KG1 (cell line): ENCODE measurements at regions not wholly inside any gene's neighbourhood (a gene's known extent, or its start where the extent isn't known, plus 50 kb on each side); places are given as distances from the start of the nearest gene placed in this dataset.

Source experiments
- DNase-seq: peaks from one replicate; lab custom pipeline; 2025; lab: John Stamatoyannopoulos, UW

- no peak for DNase-seq
Observed at GRCh38 chr1:36644556-36644955, 161.8 kb upstream of the CSF3R start.

DNA sequence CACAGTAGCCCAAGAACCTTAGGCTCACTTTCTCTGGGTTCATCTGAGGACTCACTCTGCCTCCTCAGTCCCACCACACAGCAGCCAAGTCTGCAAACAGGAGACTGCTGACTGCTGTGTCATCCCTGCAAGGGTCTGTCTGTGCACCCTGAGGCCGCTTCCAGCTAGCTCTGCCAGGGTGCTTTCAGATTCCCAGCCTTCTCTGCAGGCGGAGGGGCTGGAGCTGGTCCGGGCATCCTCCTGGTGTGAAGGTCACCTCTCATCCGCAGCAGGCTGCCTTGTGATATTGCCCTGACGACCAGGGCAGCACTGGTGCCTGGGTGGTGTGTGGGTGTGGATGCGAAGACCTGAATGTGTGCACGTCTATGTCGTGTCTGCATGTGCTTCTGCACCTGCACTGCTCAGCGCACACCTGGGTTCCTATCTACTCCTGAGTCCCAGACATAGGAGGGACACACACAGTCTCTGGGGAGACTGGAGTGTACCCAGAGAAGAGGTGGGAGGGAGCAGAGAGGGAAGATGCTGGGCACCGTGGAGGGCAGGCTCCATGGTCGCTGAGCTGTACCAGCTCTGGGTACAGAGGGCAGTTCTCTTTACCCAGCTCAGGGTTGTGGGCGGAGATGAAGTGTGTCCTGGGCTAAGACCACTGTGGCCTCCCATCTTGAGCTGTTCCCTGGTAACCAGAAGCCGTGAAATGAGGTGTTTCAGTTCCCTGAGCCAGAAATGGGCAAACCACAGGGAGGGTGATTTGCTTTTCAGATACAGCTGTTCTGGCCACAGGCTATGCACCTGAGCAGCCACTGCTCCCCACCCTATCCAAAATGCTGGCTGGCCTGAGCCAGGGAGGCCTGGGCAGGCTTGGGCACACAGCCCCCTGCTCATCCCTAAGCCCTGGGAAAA is 160.9 kb upstream of the CSF3R start:
- DNase-seq = no peak

GRCh38 chr1:36642802-36643201 is 160.1 kb upstream of the CSF3R start:
- no peak for DNase-seq

DNA sequence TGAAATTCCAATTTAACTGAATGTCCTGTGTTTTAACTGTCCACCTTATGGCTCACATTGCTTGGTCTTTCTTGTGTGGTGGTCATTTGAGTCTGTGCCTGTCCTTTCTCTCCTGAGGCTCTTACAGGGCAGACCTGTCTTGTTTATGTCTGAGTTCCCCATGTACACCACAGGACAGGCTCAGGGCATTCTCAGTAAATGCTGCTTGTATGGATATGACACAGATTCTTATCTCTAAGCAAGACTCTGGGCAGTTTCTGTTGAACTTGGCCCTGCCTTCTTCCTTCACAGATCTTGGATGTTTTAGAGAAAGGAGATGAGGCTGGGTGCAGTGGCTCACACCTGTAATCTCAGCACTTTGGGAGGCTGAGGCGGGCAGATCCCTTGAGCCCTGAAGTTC is 159.1 kb upstream of the CSF3R start:
- DNase-seq = no peak

- no peak for DNase-seq
Observed at GRCh38 chr1:36639461-36639860, 156.7 kb upstream of the CSF3R start.

- no peak for DNase-seq
Observed at GRCh38 chr1:36638268-36638667, 155.6 kb upstream of the CSF3R start.

DNA sequence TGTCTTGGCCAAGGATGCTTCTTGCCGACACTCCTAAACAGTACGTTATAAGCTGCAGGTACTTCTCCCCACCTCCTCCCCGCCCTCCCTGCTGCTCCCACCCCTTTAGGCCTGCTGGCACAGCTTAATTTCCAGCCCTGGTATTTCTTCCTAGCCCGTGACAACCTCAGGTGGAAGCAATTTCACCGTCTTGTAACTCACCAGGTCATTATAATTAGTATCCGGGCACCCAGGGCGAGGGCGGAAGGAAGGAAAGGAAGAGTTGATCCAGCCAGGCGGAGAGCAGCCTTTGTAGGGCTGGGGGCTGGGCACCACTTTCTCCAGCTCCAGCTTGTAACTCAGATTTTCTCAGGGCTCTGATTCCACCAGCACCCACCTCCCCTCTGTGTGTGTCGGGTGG is 153.5 kb upstream of the CSF3R start:
- DNase-seq = no peak

DNA sequence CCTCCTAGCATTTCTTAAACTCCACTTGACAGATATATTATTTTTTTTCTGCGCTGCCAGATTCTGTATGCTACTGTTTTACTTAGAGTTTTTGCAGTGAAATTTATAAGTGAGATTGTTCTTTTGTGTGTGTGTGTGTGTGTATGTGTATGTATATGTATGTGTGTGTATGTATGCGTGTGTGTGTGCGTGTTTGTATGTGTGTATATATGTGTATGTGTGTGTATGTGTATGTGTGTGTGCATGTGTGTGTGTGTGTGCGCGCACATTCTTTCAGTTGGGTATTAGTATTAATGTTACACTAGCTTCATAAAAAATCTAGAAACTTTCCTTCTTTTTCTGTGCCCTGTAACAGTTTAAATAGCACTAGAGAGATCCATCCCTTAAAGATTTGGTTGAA is 152.6 kb upstream of the CSF3R start:
- DNase-seq = no peak

GRCh38 chr1:36628804-36629203 is 146.1 kb upstream of the CSF3R start:
- no peak for DNase-seq

DNA sequence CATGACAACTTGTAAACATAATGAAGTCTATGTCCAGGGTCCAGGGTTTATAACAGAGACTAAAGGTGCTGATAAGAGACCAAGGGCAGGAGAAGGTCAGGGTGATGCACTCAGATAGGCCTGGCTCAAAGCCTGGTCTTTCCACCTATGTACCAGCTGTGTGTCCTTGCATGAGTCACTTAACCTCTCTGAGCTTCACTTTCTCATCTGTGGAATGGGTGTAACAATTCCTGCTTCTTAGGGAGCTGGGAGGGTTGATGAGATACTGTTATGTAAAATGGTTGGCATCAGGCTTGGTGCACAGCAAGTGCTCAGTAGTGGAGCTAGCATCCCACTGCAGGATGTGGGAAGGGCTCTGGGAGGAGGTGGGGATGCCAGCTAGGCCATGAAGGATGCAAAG is 143.7 kb upstream of the CSF3R start:
- DNase-seq = no peak

DNA sequence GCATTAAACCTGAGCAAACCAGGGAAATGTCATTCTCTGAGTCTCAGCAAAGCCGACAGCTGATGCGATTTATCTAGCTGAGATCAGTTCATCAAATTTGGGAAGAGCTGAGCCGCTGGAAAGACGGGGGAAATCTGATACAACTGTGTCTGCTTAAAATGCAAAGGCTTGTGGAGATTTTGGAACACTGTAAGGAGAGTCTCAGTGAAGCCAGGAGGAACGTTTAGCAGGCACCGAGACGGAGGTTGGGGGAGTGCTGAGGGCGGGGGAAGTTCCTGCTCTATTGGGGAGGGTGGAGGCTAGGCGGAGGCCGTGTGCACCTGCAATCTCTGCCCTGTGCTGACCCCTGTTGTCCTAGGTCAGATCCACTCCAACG is 143.2 kb upstream of the CSF3R start:
- no peak for DNase-seq

DNA sequence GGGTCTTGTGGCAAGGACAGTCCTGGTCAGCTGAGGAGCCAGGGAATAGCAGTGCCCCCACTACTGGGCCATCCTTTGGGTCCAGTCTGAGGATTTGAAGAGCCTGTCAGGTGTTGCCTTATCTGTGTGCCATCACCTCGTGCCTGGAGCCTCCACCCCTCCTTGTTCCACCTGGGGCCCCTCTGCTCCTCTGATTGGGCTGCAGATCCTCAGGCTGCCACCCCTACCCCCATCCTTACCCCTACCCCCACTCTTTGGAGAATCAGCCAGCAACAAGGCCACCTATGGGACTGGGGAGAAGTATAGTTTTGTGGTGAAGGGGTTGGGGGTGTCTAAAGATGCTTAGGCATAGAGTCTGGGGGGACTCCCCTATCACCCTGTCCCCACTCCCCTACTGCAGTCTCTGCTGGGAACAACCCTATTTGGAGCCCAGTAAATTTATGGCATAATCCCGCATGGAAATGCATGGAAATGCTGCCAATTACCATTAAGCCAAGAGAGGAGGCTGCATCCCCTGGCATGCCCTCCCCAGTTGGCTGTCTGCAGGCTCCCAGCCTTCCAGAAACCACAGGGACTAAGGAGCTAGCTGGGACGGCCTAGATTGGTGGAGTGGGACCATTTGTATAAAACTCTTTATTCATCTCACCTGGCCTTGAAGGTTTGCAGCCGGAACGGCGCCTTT is 142.7 kb upstream of the CSF3R start:
- DNase-seq = no peak

DNA sequence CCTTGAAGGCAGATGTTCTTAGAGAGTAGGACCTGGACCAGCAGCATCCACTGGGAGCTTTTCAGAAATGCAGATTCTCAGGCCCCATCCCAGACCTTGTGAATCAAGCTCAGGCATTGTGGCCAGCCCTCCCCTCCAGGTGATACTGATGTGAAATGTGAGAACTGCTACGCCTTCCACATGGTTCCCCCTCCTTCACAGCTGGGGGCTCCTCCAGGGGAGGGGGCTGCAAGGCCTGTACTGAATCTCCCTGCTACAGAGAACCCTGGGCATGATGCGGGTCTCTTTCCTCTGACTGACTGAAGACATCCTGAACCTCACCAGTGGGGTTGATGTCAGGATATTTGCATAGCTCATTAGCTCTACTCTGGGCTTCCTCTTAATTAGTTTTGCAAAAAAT is 141.8 kb upstream of the CSF3R start:
- DNase-seq = no peak

DNA sequence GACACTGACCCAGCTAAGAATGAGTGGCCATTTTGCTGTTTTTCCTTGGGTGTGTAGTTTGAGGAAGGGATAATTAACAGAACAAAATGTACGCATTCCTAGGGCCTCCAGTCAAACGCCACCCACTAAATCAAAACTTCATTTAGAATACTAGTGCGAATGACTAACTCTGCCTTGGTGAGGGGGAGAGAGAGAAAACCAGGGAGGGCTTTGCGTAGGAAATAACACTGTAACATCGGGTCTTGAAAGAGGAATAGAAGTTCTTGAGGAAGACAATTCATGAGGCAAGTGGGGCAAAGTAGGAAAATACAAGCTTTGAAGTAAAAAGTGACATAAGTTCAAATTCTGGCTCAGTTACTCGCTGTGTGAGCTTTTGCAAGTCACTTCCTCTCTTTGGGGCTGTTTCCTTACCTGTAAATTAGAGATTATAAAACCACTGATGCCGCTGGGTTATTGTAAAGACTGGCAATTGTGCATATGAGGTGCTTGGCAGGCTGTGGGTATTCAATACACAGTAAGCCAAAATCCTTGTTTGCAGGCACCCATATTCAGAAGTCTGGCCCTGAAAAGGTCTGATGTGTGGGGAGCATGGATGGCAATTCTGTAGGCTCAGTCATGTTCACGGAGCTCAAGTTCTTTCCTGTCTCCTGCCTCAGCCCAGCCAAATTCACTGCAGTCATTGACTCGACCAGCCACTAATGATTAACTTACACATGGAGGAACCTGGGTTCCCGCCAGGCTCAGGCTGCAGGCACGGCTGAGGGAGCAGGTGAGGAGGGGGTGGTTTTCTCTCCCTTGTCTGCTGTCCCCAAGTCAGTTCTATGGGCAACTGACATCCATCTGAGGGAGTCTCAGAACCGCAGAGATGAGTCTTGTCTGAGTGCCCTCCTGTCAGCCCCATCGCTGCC is 140.3 kb upstream of the CSF3R start:
- peak; percentile 2 for DNase-seq

- DNase-seq = no peak
Observed at GRCh38 chr1:36621531-36621930, 138.8 kb upstream of the CSF3R start.

GRCh38 chr1:36620142-36620541 is 137.4 kb upstream of the CSF3R start:
- no peak for DNase-seq

DNA sequence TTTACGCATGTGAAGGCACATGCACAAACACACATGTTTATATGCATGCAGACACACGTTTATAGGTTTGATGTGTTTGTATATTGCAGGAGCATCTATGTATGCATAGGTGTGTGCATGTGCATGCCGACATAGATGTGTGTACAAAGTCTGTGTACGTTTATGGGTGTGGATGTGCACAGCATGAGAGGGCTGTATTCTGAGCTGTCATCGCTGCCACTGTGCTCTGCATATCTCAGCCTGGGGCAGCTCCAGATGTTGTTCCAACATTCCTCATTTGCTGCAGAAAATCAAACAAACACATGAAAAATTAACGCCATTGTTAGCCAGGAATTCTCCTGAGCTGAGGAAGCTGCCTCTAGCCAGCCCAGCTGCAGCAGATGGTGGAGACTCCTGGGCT is 132.3 kb upstream of the CSF3R start:
- no peak for DNase-seq

GRCh38 chr1:36614571-36614970 is 131.9 kb upstream of the CSF3R start:
- no peak for DNase-seq

DNA sequence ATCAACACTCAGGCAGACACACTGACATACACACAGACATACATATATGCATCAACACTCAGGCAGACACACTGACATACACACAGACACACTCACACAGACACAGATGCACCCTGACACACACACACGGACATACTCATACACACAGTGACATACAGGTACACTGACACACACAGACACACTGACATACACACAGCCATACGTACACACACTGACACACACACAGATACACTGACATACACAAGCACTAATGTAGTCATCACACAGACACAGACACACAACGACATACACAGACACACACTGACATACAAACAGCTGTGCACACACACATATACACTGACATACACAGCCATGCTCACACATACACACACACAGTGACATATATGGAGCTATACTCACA is 131.0 kb upstream of the CSF3R start:
- no peak for DNase-seq

GRCh38 chr1:36612881-36613280 is 130.2 kb upstream of the CSF3R start:
- DNase-seq = no peak

GRCh38 chr1:36612121-36612520 is 129.4 kb upstream of the CSF3R start:
- no peak for DNase-seq

DNA sequence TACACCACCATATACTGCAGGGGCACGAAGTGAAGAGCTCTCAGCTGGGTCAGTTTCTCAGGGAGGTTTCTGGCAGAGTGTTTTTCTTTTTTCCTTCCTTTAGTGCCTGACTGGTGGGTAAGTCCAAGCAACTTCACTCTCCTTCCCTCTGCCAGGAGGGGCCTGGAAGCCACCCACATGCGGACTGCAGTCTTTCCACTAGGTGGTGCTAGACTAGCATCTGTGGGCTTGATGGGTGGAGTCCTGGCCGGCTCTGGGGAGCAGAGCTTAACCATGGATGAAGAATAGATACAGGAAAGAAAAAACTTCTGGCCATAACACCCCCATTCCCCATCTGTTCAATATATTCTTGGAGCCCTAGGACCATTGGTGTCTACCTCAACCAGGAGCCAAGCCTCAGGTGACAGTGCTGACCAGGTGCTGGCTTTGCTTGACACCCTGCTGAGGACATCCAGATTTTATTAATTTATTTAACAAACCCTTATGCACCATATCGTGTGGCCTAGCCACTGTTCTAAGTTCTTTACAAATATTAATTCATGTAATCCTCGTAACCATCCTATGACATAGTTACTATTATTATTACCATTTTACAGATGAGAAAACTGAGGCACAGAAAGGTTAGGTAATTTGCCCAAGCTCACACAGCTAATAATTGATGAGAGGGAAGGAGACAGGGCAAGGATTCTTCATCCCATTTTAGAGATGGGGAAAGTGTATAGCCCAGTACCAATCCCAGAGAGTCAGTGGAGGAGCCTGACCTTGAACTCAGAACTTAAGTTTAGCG is 126.7 kb upstream of the CSF3R start:
- peak; percentile 9 for DNase-seq
